ENCODE measurements at regions not wholly inside any gene's neighbourhood (a gene's known extent, or its start where the extent isn't known, plus 50 kb on each side); places are given as distances from the start of the nearest gene placed in this dataset.
"Not testable (repeated sequence)": the region's sequence is repeated elsewhere in the genome, so short reads cannot be mapped to it uniquely, and the experiment has no call there.

DNA sequence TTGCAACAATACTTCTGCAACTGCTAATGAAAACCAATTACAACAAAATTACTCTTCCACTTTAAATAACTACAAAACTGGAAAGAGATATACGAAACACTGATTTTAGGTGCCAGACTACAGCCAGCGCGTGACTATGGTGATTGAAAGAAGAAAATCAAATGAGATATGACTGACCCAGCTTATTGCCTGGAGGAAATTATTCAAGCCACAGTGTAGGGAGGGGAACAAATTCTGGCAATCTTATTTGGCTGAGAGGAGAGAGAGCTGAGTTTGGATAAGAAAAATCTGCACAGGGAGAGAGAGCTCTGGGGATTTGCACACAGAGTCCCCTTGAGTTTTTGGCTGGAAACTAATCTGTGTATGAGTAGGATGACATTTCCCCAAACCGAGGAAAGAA, 470.3 kb upstream of the FRG2C start:
- ATAC-seq (no peak), DNase-seq (no peak)
- Histone ChIP-seq H3K27me3 (no peaks in the 10 kb centered on the region), H3K27ac (no peak overlapping the region), H3K36me3 (no peaks in the 10 kb centered on the region), H3K9me3 (no peaks in the 10 kb centered on the region), H3K4me3 (no peak overlapping the region), H3K4me1 (no peaks in the 10 kb centered on the region)
- TF ChIP-seq, protein P1, sequence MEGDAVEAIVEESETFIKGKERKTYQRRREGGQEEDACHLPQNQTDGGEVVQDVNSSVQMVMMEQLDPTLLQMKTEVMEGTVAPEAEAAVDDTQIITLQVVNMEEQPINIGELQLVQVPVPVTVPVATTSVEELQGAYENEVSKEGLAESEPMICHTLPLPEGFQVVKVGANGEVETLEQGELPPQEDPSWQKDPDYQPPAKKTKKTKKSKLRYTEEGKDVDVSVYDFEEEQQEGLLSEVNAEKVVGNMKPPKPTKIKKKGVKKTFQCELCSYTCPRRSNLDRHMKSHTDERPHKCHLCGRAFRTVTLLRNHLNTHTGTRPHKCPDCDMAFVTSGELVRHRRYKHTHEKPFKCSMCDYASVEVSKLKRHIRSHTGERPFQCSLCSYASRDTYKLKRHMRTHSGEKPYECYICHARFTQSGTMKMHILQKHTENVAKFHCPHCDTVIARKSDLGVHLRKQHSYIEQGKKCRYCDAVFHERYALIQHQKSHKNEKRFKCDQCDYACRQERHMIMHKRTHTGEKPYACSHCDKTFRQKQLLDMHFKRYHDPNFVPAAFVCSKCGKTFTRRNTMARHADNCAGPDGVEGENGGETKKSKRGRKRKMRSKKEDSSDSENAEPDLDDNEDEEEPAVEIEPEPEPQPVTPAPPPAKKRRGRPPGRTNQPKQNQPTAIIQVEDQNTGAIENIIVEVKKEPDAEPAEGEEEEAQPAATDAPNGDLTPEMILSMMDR (IDR thresholded peaks at IDR 0.05): no peak
- intact Hi-C loops (cut with DNase I): no loop called here

GRCh38 chr3:75214332-75214731, 449.8 kb upstream of the FRG2C start:
- H3K27me3 ChIP-seq; H3K36me3 ChIP-seq; H3K27ac ChIP-seq; DNase-seq; H3K9me3 ChIP-seq; H3K4me1 ChIP-seq; H3K4me3 ChIP-seq; ATAC-seq; intact Hi-C loops (cut with DNase I): not testable (repeated sequence)

- TF ChIP-seq, protein P1 (IDR thresholded peaks at IDR 0.05): no peak
- ATAC-seq (no peak), DNase-seq (no peak)
- intact Hi-C loops (cut with DNase I): no loop called here
- no peaks in the 10 kb centered on the region for H3K36me3 ChIP-seq
- H3K9me3 ChIP-seq: no peaks in the 10 kb centered on the region
- no peak overlapping the region for H3K27ac ChIP-seq
- no peaks in the 10 kb centered on the region for H3K4me1 ChIP-seq
- H3K4me3 ChIP-seq: no peak overlapping the region
- no peaks in the 10 kb centered on the region for H3K27me3 ChIP-seq
These were observed 445.6 kb upstream of the FRG2C start for GRCh38 chr3:75218577-75218976.

- TF ChIP-seq, protein P1 (IDR thresholded peaks at IDR 0.05): no peak
- ATAC-seq (no peak), DNase-seq (no peak)
- Histone ChIP-seq H3K4me1 (no peaks in the 10 kb centered on the region), H3K36me3 (no peaks in the 10 kb centered on the region), H3K27me3 (no peaks in the 10 kb centered on the region), H3K4me3 (no peak overlapping the region), H3K27ac (no peak overlapping the region), H3K9me3 (no peaks in the 10 kb centered on the region)
- intact Hi-C loops (cut with DNase I): no loop called here
These were observed 443.2 kb upstream of the FRG2C start for GRCh38 chr3:75220932-75221331.

GRCh38 chr3:75224412-75224811, 439.7 kb upstream of the FRG2C start:
- Histone ChIP-seq H3K27ac (no peak overlapping the region), H3K36me3 (no peaks in the 10 kb centered on the region), H3K27me3 (no peaks in the 10 kb centered on the region), H3K4me3 (no peak overlapping the region), H3K4me1 (no peaks in the 10 kb centered on the region), H3K9me3 (no peaks in the 10 kb centered on the region)
- intact Hi-C loops (cut with DNase I): no loop called here
- ATAC-seq (no peak), DNase-seq (no peak)
- TF ChIP-seq, protein P1 (IDR thresholded peaks at IDR 0.05): no peak

GRCh38 chr3:75232216-75232615, 431.9 kb upstream of the FRG2C start:
- intact Hi-C loops (cut with DNase I): no loop called here
- no peak for ATAC-seq

More at GRCh38 chr3:75232216-75232615, 431.9 kb upstream of the FRG2C start:
- Histone ChIP-seq H3K4me1 (no peaks in the 10 kb centered on the region), H3K9me3 (no peaks in the 10 kb centered on the region), H3K36me3 (no peaks in the 10 kb centered on the region), H3K27ac (no peak overlapping the region), H3K27me3 (no peaks in the 10 kb centered on the region), H3K4me3 (no peak overlapping the region)
- DNase-seq: no peak
- TF ChIP-seq, protein P1 (IDR thresholded peaks at IDR 0.05): no peak

Measured in left lung (tissue), 4 donors.